Natural killer cell treated with Interleukin-12 subunit alpha and Interleukin-12 subunit beta and Interleukin-15 and Interleukin-18, amount 100 ng/mL, for 72 hours (primary cell): ENCODE measurements at regions not wholly inside any gene's neighbourhood (a gene's known extent, or its start where the extent isn't known, plus 50 kb on each side); places are given as distances from the start of the nearest gene placed in this dataset.

ENCODE experiments used
- ATAC-seq, 2 donors: fragments of 150-1000 bp; cut with Tn5 transposase in 1 of 2; sonication (Bioruptor Pico), chemical (Tn5 transposase) in 1 of 2; 2 replicates each; pipeline ENCODE4 v1.10.0; 2021
- DNase-seq: peaks from one replicate; pipeline ENCODE4 v3.0.0; 2022; ENCODE audit warnings: low spot score
- H3K27ac Mint-ChIP-seq, 2 donors: 1 replicate in 1 of 2; 2 replicates in 1 of 2; pipeline ENCODE4 v1.8.0; 2022; ENCODE audit warnings: mixed read lengths in 2 of 2, mild to moderate bottlenecking in 1 of 2, moderate library complexity in 1 of 2
- H3K27me3 Mint-ChIP-seq, 2 donors: 1 replicate in 1 of 2; 2 replicates in 1 of 2; pipeline ENCODE4 v1.8.0; 2022; ENCODE audit warnings: mixed read lengths in 2 of 2
- H3K36me3 Mint-ChIP-seq: one replicate; pipeline ENCODE4 v1.8.0; 2022; ENCODE audit warnings: mixed read lengths
- H3K4me1 Mint-ChIP-seq, 2 donors: 1 replicate in 1 of 2; 2 replicates in 1 of 2; pipeline ENCODE4 v1.8.0; 2022; ENCODE audit warnings: low read depth in 2 of 2, mixed read lengths in 2 of 2, mild to moderate bottlenecking in 1 of 2
- H3K4me3 Mint-ChIP-seq: one replicate; pipeline ENCODE4 v1.8.0; 2022; ENCODE audit warnings: mixed read lengths
- H3K9me3 Mint-ChIP-seq: 2 replicates; pipeline ENCODE4 v1.8.0; 2022; ENCODE audit warnings: mixed read lengths

DNA sequence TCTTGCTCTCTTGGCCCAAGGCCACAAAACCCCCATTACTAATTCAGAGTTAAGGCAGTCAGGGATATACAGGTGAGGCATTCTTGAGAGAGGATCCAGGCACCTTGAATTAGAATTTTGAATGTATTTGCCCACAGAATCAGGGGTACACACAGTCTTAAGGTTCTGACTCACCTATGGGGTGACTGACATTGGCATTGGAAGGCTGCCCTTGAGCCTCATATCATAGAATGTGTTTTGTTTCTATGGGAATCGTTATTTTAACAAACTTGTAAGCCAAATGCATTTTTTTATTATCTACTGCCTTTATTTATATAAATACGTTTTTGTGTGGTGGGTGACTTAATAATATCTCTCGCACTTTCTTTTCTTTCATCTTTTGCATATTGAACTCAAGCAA lies 218.6 kb upstream of the CITED2 start:
- Mint-ChIP-seq H3K27ac (no peak overlapping the region), H3K9me3 (no peaks in the 10 kb centered on the region), H3K27me3 (peaks cover 0 to 9% of the 10 kb centered on the region in 2 donors), H3K36me3 (no peaks in the 10 kb centered on the region), H3K4me3 (no peak overlapping the region), H3K4me1 (peaks cover 0 to 2% of the 10 kb centered on the region in 2 donors)
- DNase-seq (no peak), ATAC-seq (no peak)

- peaks cover 0 to 9% of the 10 kb centered on the region in 2 donors for H3K27me3 Mint-ChIP-seq
- ATAC-seq: no peak
- DNase-seq: no peak
- H3K4me3 Mint-ChIP-seq: no peak overlapping the region
- H3K9me3 Mint-ChIP-seq: no peaks in the 10 kb centered on the region
- H3K27ac Mint-ChIP-seq: no peak overlapping the region
- no peaks in the 10 kb centered on the region for H3K36me3 Mint-ChIP-seq
- H3K4me1 Mint-ChIP-seq: peaks cover 0 to 2% of the 10 kb centered on the region in 2 donors
These were observed 217.6 kb upstream of the CITED2 start for GRCh38 chr6:139592011-139592410.

DNA sequence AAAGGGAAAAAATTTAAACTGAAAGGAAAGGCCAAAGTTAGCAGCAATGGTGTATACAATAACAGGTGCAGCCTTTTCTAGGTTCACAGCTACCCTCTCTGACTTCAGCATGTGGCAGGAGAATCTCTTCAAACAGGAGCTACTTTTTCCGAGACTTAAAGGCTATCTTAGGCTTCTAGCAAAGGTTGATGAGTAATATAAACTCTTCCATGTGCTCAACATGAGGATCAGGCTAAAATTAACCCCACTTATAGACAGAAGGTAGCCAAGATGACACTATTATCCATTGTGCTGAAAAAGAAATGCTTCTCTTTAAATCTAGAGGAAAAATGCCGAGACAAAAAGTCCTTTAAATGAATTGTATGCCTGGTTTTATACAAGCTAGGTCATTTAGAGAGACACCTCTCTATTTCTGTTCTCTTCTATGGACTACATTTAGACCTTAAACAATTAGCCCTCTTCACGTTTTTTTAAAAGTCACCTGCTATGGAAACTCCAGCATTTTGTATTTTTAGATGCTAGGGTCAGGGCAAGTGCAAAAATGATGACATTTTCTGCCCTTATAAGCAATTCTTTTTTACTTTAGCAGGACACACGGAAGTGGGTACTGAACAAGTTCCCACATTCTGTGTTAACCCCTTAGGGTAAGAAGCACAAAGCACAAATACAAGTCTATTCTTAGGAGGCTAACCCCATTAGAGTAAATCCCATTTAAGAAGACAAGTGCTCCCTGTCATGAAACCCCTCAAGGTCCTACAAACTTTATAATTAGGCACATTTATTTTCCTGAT lies 216.8 kb upstream of the CITED2 start:
- no peak overlapping the region for H3K27ac Mint-ChIP-seq
- H3K36me3 Mint-ChIP-seq: no peaks in the 10 kb centered on the region
- peaks cover 0 to 9% of the 10 kb centered on the region in 2 donors for H3K27me3 Mint-ChIP-seq
- ATAC-seq (no peak), DNase-seq (no peak)
- peaks cover 0 to 2% of the 10 kb centered on the region in 2 donors for H3K4me1 Mint-ChIP-seq
- no peaks in the 10 kb centered on the region for H3K9me3 Mint-ChIP-seq
- H3K4me3 Mint-ChIP-seq: no peak overlapping the region

GRCh38 chr6:139590206-139590605 lies 215.8 kb upstream of the CITED2 start:
- ATAC-seq (no peak), DNase-seq (no peak)
- H3K4me3 Mint-ChIP-seq: no peak overlapping the region
- H3K27ac Mint-ChIP-seq: no peak overlapping the region
- H3K9me3 Mint-ChIP-seq: no peaks in the 10 kb centered on the region
- peaks cover 0 to 2% of the 10 kb centered on the region in 2 donors for H3K4me1 Mint-ChIP-seq
- H3K27me3 Mint-ChIP-seq: peaks cover 0 to 9% of the 10 kb centered on the region in 2 donors
- H3K36me3 Mint-ChIP-seq: no peaks in the 10 kb centered on the region

GRCh38 chr6:139588734-139589593 lies 214.5 kb upstream of the CITED2 start:
- ATAC-seq (no peak), DNase-seq (no peak)
- peaks cover 0 to 9% of the 10 kb centered on the region in 2 donors for H3K27me3 Mint-ChIP-seq
- no peaks in the 10 kb centered on the region for H3K9me3 Mint-ChIP-seq
- no peak overlapping the region for H3K27ac Mint-ChIP-seq
- H3K36me3 Mint-ChIP-seq: no peaks in the 10 kb centered on the region
- peaks cover 0 to 2% of the 10 kb centered on the region in 2 donors for H3K4me1 Mint-ChIP-seq
- no peak overlapping the region for H3K4me3 Mint-ChIP-seq

- peaks cover 0 to 2% of the 10 kb centered on the region in 2 donors for H3K4me1 Mint-ChIP-seq
- DNase-seq (no peak), ATAC-seq (no peak)
- H3K27me3 Mint-ChIP-seq: peaks cover 0 to 13% of the 10 kb centered on the region in 2 donors
- no peak overlapping the region for H3K4me3 Mint-ChIP-seq
- no peaks in the 10 kb centered on the region for H3K9me3 Mint-ChIP-seq
- H3K27ac Mint-ChIP-seq: no peak overlapping the region
- no peaks in the 10 kb centered on the region for H3K36me3 Mint-ChIP-seq
These were observed 213.7 kb upstream of the CITED2 start for GRCh38 chr6:139588076-139588639.

- no peak overlapping the region for H3K4me3 Mint-ChIP-seq
- H3K9me3 Mint-ChIP-seq: no peaks in the 10 kb centered on the region
- H3K27ac Mint-ChIP-seq: no peak overlapping the region
- peaks cover 0 to 2% of the 10 kb centered on the region in 2 donors for H3K4me1 Mint-ChIP-seq
- DNase-seq: no peak
- H3K36me3 Mint-ChIP-seq: no peaks in the 10 kb centered on the region
- peaks cover 0 to 13% of the 10 kb centered on the region in 2 donors for H3K27me3 Mint-ChIP-seq
- ATAC-seq: no peak
These were observed 213.0 kb upstream of the CITED2 start for GRCh38 chr6:139587469-139587868.

DNA sequence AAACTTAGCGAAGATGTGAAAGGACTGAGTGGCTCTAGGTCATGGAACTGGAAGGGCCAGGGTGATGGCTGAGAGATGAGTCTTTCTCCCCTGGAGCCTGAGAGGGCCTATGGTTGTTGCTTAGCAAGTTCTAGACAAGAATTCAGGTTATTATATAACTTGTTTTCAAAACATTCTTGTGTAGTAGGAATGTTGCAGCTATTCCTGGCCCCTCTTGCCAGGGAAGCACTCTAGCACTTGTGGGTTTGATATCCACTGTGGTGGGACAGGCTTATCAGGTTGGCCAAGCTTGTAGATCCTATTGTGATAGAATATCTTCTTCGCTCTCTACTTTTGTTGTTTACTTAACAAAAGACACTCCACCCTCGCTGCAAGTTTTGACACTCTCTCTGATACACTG lies 211.8 kb upstream of the CITED2 start:
- H3K9me3 Mint-ChIP-seq: no peaks in the 10 kb centered on the region
- DNase-seq: no peak
- no peaks in the 10 kb centered on the region for H3K4me1 Mint-ChIP-seq
- H3K27ac Mint-ChIP-seq: no peak overlapping the region
- peaks cover 0 to 10% of the 10 kb centered on the region in 2 donors for H3K27me3 Mint-ChIP-seq
- H3K4me3 Mint-ChIP-seq: no peak overlapping the region
- H3K36me3 Mint-ChIP-seq: no peaks in the 10 kb centered on the region
- no peak for ATAC-seq

DNA sequence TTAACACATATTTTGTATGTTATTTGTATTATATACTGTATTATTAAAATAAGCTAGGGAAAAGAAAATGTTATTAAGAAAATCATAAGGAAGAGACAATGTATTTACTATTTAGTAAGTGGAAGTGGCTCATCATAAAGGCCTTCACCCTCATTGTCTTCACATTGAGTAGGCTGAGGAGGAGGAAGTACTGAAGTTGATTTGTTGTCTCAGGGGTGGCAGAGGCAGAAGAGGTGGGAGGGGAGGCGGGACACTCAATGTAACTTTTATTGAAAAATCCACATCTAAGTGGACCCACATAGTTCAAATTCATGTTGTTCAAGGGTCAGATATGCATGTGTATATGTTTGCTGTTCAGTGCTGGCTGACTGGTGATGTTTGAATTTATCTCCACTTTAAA lies 210.2 kb upstream of the CITED2 start:
- Mint-ChIP-seq H3K9me3 (no peaks in the 10 kb centered on the region), H3K27me3 (peaks cover 0 to 13% of the 10 kb centered on the region in 2 donors), H3K27ac (no peak overlapping the region), H3K4me1 (no peaks in the 10 kb centered on the region), H3K4me3 (no peak overlapping the region), H3K36me3 (no peaks in the 10 kb centered on the region)
- ATAC-seq: no peak
- DNase-seq: no peak

GRCh38 chr6:139583420-139583819 lies 209.0 kb upstream of the CITED2 start:
- H3K4me1 Mint-ChIP-seq: no peaks in the 10 kb centered on the region
- ATAC-seq (no peak), DNase-seq (no peak)
- H3K4me3 Mint-ChIP-seq: no peak overlapping the region
- H3K9me3 Mint-ChIP-seq: no peaks in the 10 kb centered on the region
- H3K36me3 Mint-ChIP-seq: no peaks in the 10 kb centered on the region
- peaks cover 0 to 8% of the 10 kb centered on the region in 2 donors for H3K27me3 Mint-ChIP-seq
- no peak overlapping the region for H3K27ac Mint-ChIP-seq

DNA sequence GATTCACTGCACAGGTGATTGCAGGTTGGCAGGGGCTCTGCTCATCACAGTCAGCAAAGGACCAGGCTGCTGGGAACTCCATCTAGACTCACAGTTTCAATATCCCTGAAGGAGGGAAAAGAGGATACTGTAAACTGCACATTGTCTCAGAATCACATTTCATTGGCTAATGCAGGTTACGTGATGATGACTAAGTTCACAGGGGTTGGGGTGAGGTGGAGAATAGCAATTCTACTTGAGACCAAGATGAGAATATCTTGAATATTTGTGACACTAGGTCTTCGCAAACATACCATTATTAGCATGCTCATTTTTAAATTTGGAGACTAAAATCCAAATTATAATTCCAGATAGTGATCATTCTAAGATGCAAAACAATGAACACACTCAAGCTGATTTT lies 208.5 kb upstream of the CITED2 start:
- H3K4me1 Mint-ChIP-seq: no peaks in the 10 kb centered on the region
- no peak overlapping the region for H3K27ac Mint-ChIP-seq
- H3K36me3 Mint-ChIP-seq: no peaks in the 10 kb centered on the region
- DNase-seq (no peak), ATAC-seq (no peak)
- H3K4me3 Mint-ChIP-seq: no peak overlapping the region
- H3K9me3 Mint-ChIP-seq: no peaks in the 10 kb centered on the region
- peaks cover 0 to 7% of the 10 kb centered on the region in 2 donors for H3K27me3 Mint-ChIP-seq

GRCh38 chr6:139581485-139581865 lies 207.0 kb upstream of the CITED2 start:
- DNase-seq: no peak
- ATAC-seq: no peak
- no peak overlapping the region for H3K4me3 Mint-ChIP-seq
- H3K9me3 Mint-ChIP-seq: no peaks in the 10 kb centered on the region
- no peaks in the 10 kb centered on the region for H3K36me3 Mint-ChIP-seq
- no peaks in the 10 kb centered on the region for H3K4me1 Mint-ChIP-seq
- peaks cover 0 to 7% of the 10 kb centered on the region in 2 donors for H3K27me3 Mint-ChIP-seq
- no peak overlapping the region for H3K27ac Mint-ChIP-seq

DNA sequence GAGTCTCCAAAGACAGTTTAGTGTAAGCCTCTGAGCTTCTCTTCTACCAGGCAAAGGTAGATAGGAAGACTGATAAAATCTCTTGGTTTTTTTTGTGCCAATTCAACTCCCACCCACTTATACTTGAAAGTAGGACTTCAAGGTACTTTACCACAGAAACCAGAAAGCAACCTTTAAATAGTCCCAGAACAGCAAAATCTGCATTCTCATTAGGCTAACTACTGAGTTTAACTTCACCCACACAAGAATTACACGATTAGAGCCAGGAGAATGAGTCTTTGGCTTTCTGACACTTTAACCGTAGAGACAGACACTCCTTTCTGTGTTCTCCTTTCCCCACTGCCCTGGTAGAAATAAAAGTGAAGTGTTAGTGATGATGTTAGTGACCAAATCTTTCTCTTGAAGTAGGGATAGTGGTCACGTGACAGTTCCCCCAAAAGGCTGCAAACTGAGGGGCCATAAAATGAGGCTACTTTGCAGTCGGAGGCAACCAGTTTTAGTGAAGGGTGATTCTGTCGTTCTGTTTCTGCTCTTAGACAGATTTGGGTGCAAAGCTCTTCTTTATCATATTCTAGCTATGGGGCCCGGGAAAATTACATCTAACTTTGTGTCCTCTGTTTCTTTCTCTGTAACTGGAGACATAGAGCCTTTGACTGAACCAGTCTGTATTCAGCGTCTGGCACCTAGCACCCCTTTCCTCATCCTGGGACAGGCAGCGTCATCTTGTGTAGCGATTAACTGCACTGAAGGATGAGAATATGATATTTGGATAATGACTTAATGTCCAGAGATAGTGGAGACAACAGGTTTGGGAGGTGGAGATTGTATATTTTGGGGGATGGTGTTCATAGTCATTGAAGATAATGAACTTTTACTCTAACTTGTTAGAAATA lies 206.4 kb upstream of the CITED2 start:
- Mint-ChIP-seq H3K4me3 (no peak overlapping the region), H3K9me3 (no peaks in the 10 kb centered on the region), H3K27ac (no peak overlapping the region), H3K27me3 (peaks cover 0 to 7% of the 10 kb centered on the region in 2 donors), H3K4me1 (no peaks in the 10 kb centered on the region), H3K36me3 (no peaks in the 10 kb centered on the region)
- no peak for DNase-seq
- no peak for ATAC-seq
